ENCODE measurements at regions not wholly inside any gene's neighbourhood (a gene's known extent, or its start where the extent isn't known, plus 50 kb on each side); places are given as distances from the start of the nearest gene placed in this dataset.

DNA sequence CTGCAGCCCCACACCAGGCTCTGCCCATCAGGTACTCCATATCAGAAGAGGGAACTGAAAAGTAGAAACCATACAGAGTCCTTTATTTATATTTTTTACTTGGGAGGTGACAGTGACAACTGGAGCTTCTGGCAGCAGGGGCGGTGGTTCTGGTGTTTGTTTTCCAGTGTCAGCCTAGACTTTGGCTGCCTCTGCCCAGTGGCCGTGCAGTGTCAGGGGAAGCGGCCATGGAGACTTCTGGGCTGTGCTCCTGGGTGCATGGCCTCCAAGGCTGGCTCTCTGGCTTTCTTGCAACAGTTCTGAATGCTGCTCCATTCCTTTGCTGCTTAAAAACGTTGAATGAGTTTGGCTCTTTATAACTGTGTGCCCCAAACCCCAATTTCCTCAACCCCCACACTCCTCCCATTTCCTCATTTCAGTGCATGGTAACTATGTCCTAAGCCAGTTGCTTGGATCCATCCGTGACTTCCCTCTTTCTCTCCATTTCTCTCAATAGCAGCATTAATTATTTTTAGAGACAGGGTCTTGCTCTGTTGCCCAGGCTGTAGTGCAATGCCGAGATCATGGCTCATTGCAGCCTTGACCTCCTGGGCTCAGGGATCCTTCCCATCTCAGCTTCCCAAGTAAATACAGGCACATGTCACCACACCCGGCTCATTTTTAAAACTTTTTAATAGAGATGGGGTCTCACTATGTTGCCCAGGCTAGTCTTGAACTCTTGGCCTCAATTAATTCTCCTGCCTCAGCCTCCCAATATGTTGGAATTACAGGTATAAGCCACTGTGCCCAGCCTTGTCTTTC lies 141.1 kb upstream of the SGK1 start:
- Histone ChIP-seq H3K27ac (no peak overlapping the region), H3K4me3 (no peak overlapping the region)

DNA sequence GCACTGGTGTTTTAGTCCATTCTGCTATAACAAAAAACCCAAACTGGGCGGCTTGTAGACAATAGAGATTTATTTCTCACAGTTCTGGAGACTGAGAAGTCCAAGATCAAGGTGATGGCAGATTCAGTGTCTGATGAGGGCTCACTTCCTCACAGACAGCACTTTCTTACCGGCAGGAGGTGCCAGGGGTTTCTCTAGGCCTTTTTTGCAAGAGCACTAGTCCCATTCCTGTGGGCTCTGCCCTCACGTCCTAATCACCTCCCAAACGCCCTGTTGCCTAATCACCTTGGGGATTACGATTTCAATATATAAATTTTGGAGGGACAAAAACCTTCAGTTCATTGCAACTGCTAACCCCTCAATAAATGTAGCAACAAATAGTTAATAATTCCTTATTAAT lies 140.0 kb upstream of the SGK1 start:
- Histone ChIP-seq H3K4me3 (no peak overlapping the region), H3K27ac (no peak overlapping the region)

DNA sequence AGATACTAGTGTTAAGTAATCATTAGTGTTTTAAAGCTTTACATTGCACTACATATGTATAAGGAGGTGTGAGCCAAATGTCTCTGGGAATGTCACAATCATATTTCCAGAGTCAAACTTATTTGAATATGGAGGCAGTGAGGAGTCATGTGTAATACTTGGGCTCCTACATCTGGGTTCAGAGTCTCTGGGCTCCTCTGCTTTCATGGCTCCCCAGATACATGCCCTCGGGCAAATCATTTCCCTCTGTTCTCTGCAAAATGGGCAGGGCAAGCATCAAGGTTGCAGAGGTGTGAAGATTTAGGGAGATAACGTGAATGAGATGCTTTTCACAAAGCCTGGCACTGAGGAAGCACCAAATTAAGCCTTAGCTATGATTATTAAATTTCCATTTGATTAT lies 138.3 kb upstream of the SGK1 start:
- Histone ChIP-seq H3K4me3 (no peak overlapping the region), H3K27ac (no peak overlapping the region)

DNA sequence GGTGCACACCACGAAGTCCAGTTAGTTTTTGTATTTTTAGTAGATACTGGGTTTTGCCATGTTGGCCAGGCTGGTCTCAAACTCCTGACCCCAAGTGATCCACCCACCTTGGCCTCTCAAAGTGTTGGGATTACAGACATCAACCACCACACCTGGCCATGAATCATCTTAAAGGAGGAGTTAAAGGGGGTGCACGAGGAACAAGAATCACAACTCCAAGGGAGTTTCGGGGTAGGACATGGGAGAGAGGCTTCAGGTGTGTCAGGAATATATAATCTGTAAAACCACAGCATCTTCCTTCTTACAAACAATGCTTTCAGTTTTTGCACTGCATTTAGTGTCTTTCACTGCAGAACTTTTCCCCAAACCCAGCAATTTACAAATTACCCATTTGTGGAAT lies 137.4 kb upstream of the SGK1 start:
- H3K4me3 ChIP-seq: no peak overlapping the region
- H3K27ac ChIP-seq: peak overlapping the region in 11 of 21 experiments; percentile 8 to 59 (median 36)

DNA sequence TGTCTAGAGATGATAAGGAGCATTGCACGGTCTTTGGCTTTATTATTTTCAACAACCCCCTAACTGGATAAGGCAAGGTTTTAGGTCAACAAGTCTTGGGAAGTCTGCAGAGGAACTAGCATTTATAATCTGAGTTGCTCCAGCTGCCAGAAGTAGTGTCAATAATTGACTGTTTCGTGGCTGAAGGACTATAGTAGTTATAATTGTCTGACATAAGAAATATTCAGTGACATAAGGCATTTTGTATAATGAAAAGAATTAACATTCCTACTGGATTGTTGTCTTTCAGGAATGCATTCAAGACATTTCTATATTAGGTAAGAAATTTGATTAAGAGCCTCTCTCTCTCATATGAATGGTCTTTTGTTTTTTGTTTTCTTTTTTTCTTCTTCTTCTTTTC lies 136.9 kb upstream of the SGK1 start:
- Histone ChIP-seq H3K4me3 (no peak overlapping the region), H3K27ac (peak overlapping the region in 11 of 21 experiments; percentile 8 to 62 (median 36))

DNA sequence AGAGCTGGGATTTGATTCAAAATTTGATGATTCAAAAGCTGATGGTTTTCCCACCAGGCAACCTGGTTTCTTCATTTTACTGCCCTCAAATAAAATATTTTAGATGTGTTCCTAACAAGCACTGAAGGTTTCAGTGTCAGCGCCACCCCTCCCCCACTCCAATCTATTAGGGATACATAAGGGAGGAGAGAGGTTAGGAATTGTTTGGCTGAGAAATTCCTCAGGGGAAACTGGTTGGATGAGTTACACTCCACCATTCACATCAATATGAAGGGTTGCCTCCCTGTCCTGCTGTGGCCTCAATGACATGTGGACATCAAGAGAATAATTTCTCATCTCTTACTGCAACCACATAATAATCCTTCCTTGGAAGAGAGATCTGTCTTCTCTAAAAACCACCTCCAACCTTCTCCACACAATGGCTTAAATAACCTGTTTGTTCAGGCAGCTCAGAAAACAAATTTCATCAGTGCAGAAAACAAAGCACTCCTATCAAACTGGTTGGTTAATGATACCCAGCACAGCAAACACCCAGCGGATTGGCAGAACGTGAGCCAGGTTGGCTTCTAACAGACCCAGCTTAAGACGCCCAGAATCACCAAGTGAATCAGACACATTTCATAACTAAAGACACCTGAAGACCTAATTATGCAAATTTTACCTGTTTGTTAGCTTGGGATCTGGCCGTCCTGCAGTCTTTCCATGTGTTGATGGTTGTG lies 136.0 kb upstream of the SGK1 start:
- Histone ChIP-seq H3K4me3 (no peak overlapping the region), H3K27ac (peak overlapping the region in 14 of 21 experiments; percentile 2 to 80 (median 54))

DNA sequence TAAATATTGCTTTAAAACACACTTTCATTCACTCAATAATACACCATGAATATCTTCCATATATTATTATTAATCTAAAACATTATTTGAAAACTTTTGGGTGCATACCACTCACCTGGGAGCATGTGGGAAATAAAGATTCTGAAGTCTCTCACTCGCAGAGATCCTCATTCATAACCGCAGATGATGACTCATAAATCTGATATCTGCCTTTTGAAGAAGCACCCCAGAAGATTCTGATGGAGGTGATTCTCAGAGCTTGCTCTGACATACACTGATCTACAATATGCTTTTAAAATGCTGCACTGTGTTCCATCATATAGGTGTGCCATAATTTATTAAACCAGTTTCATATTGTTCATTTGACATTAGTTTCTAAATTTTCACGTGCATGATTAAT lies 135.0 kb upstream of the SGK1 start:
- Histone ChIP-seq H3K27ac (peak overlapping the region in 7 of 21 experiments; percentile 30 to 80 (median 59)), H3K4me3 (no peak overlapping the region)

DNA sequence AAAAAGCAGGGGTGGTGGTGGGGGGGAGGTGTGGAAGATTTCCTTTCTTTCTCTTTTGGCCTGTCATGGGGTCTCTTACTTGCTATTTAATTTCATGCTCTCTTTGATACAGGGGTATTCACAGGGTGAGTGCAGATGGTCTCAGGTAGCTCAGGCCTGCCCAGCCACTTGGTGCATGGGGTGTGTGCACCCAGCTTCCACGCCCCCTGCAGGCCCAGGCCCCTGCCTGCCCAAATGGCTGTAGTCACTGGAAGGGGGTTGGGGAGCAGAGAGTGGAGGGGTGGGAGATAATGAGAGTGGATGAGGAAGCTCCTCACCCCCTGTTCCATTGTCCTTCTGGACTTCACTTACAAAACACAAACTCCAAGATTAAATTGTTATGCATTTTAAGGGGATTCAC lies 133.6 kb upstream of the SGK1 start:
- Histone ChIP-seq H3K27ac (no peak overlapping the region), H3K4me3 (no peak overlapping the region)

DNA sequence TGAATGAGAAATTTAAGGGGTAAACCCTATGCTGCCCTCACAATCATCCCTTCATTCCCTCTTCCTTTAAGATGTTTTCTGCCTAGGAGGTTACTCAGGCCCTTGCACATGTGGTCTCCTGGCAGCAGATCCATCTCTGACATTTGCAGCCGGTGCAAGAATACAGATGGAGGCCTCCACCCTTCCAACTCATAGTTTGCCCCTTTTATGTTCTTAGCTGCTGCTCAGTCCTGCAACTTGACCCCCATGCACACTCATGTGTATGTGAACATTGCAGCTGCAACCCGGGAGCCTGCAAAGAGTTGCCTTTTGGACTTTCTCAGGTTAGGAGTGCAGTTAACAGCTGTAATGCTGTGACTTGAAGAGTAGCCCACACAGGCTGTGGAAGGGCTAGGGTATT lies 131.9 kb upstream of the SGK1 start:
- Histone ChIP-seq H3K4me3 (no peak overlapping the region), H3K27ac (no peak overlapping the region)

DNA sequence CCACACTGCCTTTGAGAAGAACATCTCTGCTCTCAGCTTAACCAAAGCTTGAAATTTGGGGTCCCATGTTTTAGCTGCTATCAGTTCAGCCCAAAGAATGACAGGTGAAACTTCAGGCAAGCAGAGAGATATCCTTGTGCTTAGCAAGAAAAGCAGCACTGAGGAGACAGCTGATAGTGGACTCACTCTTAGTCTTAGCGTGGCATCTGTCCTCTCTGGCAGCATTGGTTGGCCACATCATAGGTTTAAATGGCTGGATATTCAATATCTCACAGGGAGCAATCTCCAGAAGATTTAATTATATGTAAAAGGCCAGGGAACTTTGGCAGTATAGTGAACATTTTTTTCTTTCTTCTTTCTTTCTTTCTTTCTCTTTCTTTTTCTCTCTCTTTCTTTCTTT lies 131.1 kb upstream of the SGK1 start:
- H3K27ac ChIP-seq: peak overlapping the region in 10 of 21 experiments; percentile 19 to 73 (median 54)
- no peak overlapping the region for H3K4me3 ChIP-seq

DNA sequence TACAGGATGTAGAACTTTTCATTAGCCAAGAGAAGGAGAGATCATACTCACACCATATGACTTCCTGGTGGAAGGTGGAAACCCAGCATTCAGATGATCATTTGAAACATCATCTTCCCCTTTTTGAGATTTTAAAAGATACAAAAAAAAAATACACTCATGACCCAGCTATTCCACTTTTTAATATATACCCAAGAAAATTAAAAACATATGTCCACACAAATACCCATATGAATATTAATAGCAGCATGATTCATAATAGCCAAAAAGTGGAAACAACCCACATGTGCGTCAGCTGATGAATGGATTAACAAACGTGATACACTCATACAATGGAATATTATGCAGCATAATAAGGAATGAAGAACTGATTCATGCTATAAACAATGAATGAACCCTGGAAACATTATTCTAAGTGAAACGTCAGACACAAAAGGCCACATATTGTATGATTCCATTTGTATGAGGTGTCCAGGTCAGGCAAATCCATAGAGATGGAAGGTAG lies 130.0 kb upstream of the SGK1 start:
- H3K27ac ChIP-seq: peak overlapping the region in 19 of 21 experiments; percentile 3 to 81 (median 47)

DNA sequence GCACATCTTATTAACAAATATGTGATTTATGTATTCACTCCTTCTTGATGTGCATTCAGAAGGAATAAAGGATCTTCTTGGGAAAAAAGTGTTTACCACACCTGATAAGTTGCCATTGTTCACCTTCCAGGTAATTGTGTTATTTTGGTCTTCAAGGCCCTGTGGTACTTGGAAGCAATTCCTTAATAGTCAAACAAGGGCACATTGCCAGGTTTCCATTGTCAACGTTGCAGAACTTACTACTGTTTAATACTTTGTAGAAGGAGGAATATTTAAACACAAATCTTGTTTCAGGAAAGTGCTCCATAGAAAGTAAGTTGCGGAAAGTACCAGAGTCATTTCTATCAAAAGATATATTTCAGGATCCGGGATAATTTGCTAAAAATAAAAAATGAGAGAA lies 129.5 kb upstream of the SGK1 start:
- Histone ChIP-seq H3K27ac (peak overlapping the region in 20 of 21 experiments; percentile 3 to 81 (median 44)), H3K4me3 (no peak overlapping the region)

More for the DNA sequence above, 130.0 kb upstream of the SGK1 start:
- H3K4me3 ChIP-seq: no peak overlapping the region

DNA sequence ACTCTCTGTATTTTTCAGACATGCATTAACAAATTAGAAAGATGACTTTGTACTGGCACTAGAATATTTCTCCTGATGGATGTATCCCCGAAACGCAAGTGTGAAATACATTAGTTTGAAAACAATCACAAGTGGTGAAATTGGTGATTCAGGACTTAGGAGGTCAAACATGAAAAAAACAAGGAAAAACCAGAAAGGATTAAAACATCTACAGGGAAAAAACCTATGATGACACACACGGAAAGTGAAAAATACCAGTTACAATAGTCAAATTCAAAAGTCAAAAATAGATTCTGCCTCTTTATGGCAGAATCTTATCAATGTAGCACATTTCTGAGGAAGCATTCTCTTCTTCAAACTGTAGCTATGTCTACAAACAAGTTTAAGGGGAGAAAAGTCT lies 129.0 kb upstream of the SGK1 start:
- Histone ChIP-seq H3K4me3 (no peak overlapping the region), H3K27ac (peak overlapping the region in 16 of 21 experiments; percentile 8 to 81 (median 50))

DNA sequence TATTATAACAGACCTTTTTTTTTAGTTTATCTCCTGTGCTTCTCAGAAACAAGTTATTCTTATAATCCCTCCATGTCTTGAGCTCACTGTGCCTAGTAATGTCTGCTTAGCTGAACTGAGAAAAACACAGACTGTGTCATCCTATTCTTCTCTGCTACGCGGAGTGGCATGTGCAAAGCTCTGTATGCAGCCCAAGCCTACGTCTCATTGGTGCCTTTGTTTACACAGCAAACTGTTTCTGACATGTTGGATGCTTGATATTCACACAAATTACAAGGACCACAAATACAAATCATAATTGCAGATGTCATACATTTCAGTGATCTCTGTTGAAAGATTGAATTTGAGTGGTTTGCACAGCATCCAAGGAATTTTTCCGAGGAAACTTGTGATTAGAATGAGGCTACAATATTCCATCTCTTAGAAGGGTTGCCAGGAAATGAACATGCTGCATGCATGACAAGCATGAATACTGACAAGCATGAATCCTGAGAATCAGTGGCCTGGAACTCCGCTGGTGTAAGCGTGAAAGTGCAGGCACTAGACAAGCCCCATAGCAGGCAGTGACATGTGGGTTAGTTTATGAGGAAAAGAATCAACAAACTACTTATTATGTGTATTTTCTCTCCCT lies 128.4 kb upstream of the SGK1 start:
- H3K4me3 ChIP-seq: no peak overlapping the region
- H3K27ac ChIP-seq: peak overlapping the region in 15 of 21 experiments; percentile 8 to 81 (median 47)

DNA sequence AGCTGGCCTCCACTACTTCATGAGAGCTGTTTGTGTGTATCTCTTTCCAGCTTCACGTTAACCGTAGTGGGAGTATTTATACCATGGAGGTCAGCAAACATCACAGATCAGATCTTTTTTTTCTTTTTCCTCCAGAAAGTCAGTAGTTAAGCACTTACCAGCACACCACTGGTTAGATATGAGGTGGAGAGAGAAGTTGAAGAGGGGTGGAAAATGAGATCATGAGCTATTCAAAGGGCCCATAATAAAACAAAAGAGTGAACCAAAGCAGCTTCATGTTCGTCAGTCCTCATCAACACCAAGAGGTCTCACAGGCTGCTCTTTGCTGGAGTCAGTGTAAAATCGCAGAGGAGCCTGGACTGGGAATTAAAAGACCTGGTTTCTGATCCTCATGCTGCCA lies 125.1 kb upstream of the SGK1 start:
- Histone ChIP-seq H3K27ac (peak overlapping the region in 1 of 21 experiments; percentile 1), H3K4me3 (no peak overlapping the region)

DNA sequence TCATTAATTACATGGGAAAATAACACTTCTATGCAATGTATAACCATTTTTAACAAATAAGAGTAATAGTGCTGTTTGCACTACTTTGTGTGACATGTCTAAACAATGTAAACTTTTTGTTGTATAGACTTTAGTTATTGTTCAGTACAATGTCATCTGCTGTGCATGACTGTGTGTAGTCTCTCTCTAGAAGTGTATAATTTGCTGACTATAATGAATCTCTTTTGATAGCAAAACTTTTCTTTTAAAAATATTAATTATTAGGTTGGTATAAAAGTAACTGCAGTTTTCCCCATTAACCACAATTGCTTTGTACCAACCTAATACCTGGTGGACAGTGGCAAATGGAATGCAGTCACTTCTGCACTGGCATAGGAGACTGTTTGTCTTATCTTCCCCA lies 124.2 kb upstream of the SGK1 start:
- H3K27ac ChIP-seq: no peak overlapping the region
- no peak overlapping the region for H3K4me3 ChIP-seq

DNA sequence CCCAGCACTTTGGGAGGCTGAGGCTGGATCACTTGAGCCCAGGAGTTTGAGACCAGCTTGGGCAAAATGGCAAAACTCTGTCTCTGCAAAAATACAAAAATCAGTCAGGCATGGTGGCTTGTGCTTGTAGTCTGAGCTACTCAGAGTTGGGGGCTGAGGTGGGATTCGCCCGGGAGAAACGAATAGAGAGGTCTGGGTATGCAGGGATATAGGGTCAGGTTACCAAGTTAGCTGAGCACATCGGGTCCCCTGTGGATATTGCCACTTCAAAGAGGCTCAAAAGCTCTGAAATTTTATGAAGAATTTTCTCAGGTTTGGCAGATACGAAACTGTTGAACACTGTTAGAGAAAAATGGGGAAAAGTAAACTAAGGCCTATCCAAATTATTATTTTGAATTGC lies 120.9 kb upstream of the SGK1 start:
- peak overlapping the region in 1 of 21 experiments; percentile 61 for H3K27ac ChIP-seq
- H3K4me3 ChIP-seq: no peak overlapping the region

DNA sequence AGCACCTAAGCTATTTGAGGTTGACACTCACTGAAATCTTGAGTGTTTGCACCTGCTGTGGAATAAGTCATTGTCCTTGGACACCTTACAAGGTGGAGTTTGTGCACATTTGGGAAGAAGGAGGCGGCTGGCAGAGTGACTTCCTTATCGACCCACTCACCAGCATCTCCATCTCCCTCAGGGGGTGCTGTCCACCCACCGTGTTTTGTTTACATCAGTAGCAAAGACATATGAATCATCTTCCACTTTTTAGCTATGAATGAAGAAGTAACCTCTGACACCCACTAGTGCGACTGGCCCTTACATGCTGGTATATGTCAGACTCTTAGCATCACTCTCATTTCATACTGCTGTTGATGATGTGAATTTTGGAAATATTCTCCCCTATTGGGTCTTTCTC lies 119.5 kb upstream of the SGK1 start:
- Histone ChIP-seq H3K27ac (peak overlapping the region in 17 of 21 experiments; percentile 16 to 92 (median 77)), H3K4me3 (no peak overlapping the region)

DNA sequence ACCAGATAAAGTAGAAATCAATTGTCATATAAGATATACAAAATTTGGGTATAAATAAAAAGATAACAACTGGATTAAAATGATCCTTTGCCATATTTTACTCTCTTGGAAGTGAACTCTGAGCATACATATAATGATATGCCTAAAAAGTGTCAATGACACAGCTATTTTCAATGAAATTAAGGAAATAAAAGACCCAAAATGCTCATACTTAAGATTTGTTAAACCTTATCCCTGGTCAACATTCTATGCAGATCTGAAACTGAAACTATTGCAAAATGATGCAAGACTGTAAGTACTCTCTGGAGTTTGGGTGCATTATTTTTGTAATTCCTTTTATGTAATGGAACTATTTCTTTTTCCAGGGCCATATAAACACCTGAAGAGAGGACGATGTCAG lies 119.0 kb upstream of the SGK1 start:
- peak overlapping the region in 19 of 21 experiments; percentile 51 to 92 (median 75) for H3K27ac ChIP-seq
- H3K4me3 ChIP-seq: no peak overlapping the region

DNA sequence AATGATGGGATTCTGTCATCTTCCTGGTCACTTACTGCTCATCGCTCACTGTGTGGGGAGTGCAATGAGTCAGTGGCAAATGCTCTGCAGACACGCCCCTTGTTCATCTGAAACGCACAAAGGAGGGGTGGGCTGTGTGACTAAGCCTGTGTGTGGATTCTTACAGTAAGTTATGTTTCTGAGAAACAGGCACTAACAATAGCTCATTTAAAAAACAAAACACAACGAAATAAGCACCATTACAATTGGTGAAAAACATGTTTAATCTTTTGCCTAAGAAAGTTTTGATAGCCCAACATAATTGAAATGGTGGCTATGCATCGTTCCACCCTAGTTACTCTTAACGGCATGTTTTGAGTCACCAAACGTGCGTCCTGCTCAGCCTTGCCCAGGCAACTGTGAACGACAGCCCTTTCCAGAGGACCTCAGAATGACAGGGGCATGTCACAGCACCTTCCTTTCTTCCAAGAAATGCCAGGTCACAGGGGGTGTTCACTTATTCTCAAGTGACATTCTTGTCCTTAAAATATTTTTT lies 118.4 kb upstream of the SGK1 start:
- Histone ChIP-seq H3K27ac (peak overlapping the region; percentile 6 to 92 (median 73)), H3K4me3 (peak overlapping the region in 1 of 7 experiments; percentile 11)
